Vagina (tissue), 2 donors: ENCODE measurements at regions not wholly inside any gene's neighbourhood (a gene's known extent, or its start where the extent isn't known, plus 50 kb on each side); places are given as distances from the start of the nearest gene placed in this dataset.

Experiments used
- POLR2A ChIP-seq, 2 donors: fragments of 450-650 bp; IDR thresholded peaks; one replicate each; pipeline ENCODE4 v1.6.1; 2017; ENCODE audit warnings: antibody characterized with exemption in 2 of 2, mild to moderate bottlenecking in 2 of 2, moderate library complexity in 2 of 2
- POLR2AphosphoS5 ChIP-seq, 2 donors: sonication (generic); formaldehyde crosslinking; IDR thresholded peaks; one replicate each; pipeline ENCODE4 v1.9.0; 2017; ENCODE audit warnings: antibody characterized with exemption in 2 of 2, mild to moderate bottlenecking in 2 of 2, low read depth in 1 of 2; ENCODE audit not compliant: insufficient read depth in 1 of 2
- TF ChIP-seq, protein P1 (sequence below), 3 experiments: fragments of 450-650 bp in 2 of 3; fragments of 200-600 bp in 1 of 3; sonication (generic) in 1 of 3; IDR thresholded peaks; one replicate each; pipeline ENCODE4 v1.5.1; 2017 to 2019; ENCODE audit warnings: antibody characterized with exemption in 3 of 3, mild to moderate bottlenecking in 2 of 3, moderate library complexity in 2 of 3

DNA sequence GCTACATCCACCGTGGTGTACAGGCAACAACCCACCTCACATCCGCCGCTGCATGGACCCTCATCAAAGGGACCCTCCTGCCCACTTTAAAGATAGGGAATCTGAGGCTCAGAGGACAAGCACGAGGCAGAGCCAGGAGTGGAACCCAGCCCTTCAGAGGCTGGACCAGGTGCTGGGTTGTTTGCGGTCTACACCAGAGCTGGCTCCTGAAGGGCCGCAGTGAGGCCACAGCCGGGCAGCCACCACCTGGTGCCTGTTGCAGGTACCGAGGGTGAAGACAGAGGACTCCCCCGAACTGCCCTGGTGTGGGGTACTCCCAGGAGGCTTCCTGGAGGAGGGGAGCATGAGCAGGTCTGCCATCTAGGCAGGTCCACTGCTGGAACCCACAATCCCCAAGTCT, 78.8 kb downstream of the DHCR7 start:
- no peak for TF ChIP-seq POLR2A (IDR thresholded peaks at IDR 0.05)
- TF ChIP-seq, protein P1, sequence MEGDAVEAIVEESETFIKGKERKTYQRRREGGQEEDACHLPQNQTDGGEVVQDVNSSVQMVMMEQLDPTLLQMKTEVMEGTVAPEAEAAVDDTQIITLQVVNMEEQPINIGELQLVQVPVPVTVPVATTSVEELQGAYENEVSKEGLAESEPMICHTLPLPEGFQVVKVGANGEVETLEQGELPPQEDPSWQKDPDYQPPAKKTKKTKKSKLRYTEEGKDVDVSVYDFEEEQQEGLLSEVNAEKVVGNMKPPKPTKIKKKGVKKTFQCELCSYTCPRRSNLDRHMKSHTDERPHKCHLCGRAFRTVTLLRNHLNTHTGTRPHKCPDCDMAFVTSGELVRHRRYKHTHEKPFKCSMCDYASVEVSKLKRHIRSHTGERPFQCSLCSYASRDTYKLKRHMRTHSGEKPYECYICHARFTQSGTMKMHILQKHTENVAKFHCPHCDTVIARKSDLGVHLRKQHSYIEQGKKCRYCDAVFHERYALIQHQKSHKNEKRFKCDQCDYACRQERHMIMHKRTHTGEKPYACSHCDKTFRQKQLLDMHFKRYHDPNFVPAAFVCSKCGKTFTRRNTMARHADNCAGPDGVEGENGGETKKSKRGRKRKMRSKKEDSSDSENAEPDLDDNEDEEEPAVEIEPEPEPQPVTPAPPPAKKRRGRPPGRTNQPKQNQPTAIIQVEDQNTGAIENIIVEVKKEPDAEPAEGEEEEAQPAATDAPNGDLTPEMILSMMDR (IDR thresholded peaks at IDR 0.05): no peak
- no peak for TF ChIP-seq POLR2AphosphoS5 (IDR thresholded peaks at IDR 0.05; ENCODE audit: insufficient read depth in 1 of 2, low read depth in 1 of 2)
